ENCODE measurements at regions not wholly inside any gene's neighbourhood (a gene's known extent, or its start where the extent isn't known, plus 50 kb on each side); places are given as distances from the start of the nearest gene placed in this dataset.

- TF ChIP-seq CTCF (IDR thresholded peaks at IDR 0.05; ENCODE audit: insufficient read depth, low read depth, low read length, missing control alignments), result no peak
- no peak for DNase-seq (ENCODE audit: low read depth)
- no peak overlapping the region for H3K4me3 ChIP-seq (ENCODE audit: low read length)
Observed at GRCh38 chr1:209231476-209232156, 351.9 kb upstream of the CAMK1G start.

GRCh38 chr1:209232197-209232596 is 351.3 kb upstream of the CAMK1G start:
- DNase-seq (ENCODE audit: low read depth), result no peak
- TF ChIP-seq CTCF (IDR thresholded peaks at IDR 0.05; ENCODE audit: insufficient read depth, low read depth, low read length, missing control alignments), result no peak
- no peak overlapping the region for H3K4me3 ChIP-seq (ENCODE audit: low read length)

GRCh38 chr1:209232759-209233158 is 350.8 kb upstream of the CAMK1G start:
- TF ChIP-seq CTCF (IDR thresholded peaks at IDR 0.05; ENCODE audit: insufficient read depth, low read depth, low read length, missing control alignments), result no peak
- no peak overlapping the region for H3K4me3 ChIP-seq (ENCODE audit: low read length)
- DNase-seq (ENCODE audit: low read depth), result no peak

GRCh38 chr1:209235166-209235565 is 348.3 kb upstream of the CAMK1G start:
- no peak overlapping the region for H3K4me3 ChIP-seq (ENCODE audit: low read length)
- TF ChIP-seq CTCF (IDR thresholded peaks at IDR 0.05; ENCODE audit: insufficient read depth, low read depth, low read length, missing control alignments), result no peak
- DNase-seq (ENCODE audit: low read depth), result no peak

- no peak for TF ChIP-seq CTCF (IDR thresholded peaks at IDR 0.05; ENCODE audit: insufficient read depth, low read depth, low read length, missing control alignments)
- H3K4me3 ChIP-seq (ENCODE audit: low read length), result no peak overlapping the region
- DNase-seq (ENCODE audit: low read depth), result peak; percentile 67
Observed at GRCh38 chr1:209238356-209238755, 345.2 kb upstream of the CAMK1G start.

GRCh38 chr1:209240351-209240750 is 343.2 kb upstream of the CAMK1G start:
- H3K4me3 ChIP-seq (ENCODE audit: low read length), result no peak overlapping the region
- DNase-seq (ENCODE audit: low read depth), result no peak
- TF ChIP-seq CTCF (IDR thresholded peaks at IDR 0.05; ENCODE audit: insufficient read depth, low read depth, low read length, missing control alignments), result no peak

GRCh38 chr1:209241487-209241886 is 342.0 kb upstream of the CAMK1G start:
- no peak overlapping the region for H3K4me3 ChIP-seq (ENCODE audit: low read length)
- peak; percentile 47 for DNase-seq (ENCODE audit: low read depth)
- no peak for TF ChIP-seq CTCF (IDR thresholded peaks at IDR 0.05; ENCODE audit: insufficient read depth, low read depth, low read length, missing control alignments)
